EH (cell line): ENCODE measurements at regions not wholly inside any gene's neighbourhood (a gene's known extent, or its start where the extent isn't known, plus 50 kb on each side); places are given as distances from the start of the nearest gene placed in this dataset.
"Not testable (repeated sequence)": the region's sequence is repeated elsewhere in the genome, so short reads cannot be mapped to it uniquely, and the experiment has no call there.

ENCODE experiments used
- DNase-seq: peaks from one replicate; pipeline ENCODE4 v3.0.0-alpha.2; 2015; ENCODE audit warnings: low read depth

DNA sequence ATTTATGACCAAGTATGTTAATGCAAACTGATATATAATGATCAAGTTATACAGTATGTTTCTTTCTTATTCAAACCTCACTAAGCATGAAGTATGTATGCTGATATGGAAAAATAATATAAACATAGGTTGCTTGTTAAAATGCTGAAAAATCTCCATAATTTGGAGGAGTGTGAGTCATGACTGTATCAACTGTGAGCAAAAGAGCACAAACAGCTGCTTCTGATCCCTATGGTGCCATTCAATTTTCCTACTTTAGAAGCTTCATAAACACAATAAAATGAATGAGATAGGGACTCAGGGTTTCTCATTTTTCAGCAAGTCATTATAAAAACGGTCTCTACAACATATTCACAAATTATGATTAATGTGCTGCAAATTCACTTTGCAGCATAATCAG lies 129.9 kb upstream of the TFPI start:
- DNase-seq: peak; percentile 15

GRCh38 chr2:187686416-187687024 lies 132.3 kb upstream of the TFPI start:
- DNase-seq: no peak

GRCh38 chr2:187687585-187687984 lies 133.3 kb upstream of the TFPI start:
- no peak for DNase-seq

DNA sequence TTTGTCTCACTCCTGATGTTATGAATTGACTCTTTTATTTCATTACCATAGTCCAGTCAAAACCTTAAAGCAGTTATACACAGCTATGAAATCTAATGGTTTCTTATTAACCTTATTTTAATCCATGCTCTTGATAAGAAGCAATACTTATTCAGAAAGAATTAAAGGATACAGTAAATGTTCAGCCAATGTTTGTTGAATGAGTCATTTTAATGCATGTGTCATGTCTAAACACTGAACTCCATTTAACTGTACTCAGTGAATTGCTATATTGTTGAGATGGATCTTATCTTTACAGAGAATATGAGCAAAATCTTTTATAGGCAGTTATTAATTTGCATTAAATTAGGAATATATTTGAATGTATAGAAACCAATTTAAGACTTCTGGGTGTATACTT lies 135.1 kb upstream of the TFPI start:
- peak; percentile 56 for DNase-seq

GRCh38 chr2:187693923-187694322 lies 139.7 kb upstream of the TFPI start:
- no peak for DNase-seq

- DNase-seq: not testable (repeated sequence)
Measured at GRCh38 chr2:187696644-187697043, 142.4 kb upstream of the TFPI start.

DNA sequence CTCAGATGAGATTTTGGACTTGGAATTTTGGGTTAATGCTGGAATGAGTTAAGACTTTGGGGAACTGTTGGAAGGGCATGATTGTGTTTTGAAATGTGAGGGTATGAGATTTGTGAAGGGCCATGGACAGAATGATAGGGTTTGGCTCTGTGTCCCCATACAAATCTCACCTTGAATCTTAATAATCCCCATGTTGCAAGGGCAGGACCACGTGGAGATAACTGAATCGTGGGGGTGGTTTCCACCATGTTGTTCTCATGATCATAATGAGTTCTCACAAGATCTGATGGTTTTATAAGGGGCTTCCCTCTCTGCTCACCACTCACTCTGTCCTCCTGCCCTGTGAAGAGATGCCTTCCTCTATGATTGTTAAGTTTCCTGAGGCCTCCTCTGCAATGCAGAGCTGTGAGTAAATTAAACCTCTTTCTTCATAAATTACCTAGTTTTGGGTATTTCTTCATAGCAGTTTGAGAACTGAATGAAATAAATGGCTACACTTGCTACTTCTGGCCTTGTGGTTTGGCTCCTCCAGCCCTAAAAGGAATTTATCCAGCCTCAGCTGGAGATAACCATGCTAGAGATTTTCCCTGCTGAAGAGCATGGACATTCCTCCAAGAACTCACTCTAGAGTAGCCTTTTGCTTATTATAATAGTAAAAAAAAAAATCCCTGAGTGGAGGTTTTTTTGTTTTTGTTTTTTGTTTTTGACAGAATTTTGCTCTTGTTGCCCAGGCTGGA lies 144.3 kb upstream of the TFPI start:
- DNase-seq: peak; percentile 37

GRCh38 chr2:187702157-187702556 lies 147.9 kb upstream of the TFPI start:
- DNase-seq: no peak

- no peak for DNase-seq
Measured at GRCh38 chr2:187708272-187708671, 154.0 kb upstream of the TFPI start.

- no peak for DNase-seq
Measured at GRCh38 chr2:187709065-187709464, 154.8 kb upstream of the TFPI start.

- DNase-seq: peak; percentile 6
Measured at GRCh38 chr2:187710791-187711521, 156.7 kb upstream of the TFPI start.

- no peak for DNase-seq
Measured at GRCh38 chr2:187715590-187715989, 161.4 kb upstream of the TFPI start.

DNA sequence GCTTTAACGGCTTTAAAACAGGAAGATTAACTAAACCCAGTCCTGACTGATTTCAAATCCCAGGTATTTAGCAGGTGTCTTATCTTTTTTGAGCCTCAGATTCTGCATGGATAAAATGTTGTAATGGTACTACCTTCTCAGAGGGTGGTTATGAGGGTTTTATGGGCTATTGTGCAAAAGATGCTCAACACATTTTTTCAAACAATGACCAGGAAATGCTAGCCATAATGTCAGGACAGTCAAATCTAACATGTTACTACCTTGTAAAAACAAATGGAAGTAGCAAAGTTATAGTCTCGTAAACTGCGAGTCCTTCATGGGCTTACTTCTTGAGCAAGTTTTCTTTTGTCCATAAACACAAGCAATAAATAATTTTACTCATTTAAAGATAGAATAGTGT lies 162.1 kb upstream of the TFPI start:
- no peak for DNase-seq

GRCh38 chr2:187718092-187718491 lies 163.9 kb upstream of the TFPI start:
- DNase-seq: no peak

- DNase-seq: no peak
Measured at GRCh38 chr2:187719510-187719909, 165.3 kb upstream of the TFPI start.

DNA sequence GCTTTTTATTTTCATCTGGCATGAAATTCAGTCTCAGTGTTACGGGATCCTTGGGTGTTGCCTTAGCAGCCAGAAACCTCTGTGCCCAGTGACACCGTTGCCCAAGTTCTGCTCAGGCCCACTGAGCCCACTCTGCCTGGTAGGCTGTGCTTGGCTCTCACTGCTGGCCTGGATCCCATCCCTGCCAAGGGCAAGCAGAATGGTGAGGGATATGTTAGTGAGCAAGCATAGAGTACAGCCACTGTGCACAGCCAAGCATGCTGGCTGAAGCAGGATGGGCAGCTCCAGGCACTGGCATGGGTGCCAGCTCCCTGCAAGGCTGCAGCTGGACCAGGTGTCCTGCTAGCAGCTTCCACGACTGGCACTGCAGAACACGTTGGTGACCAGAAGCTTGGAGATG lies 194.7 kb upstream of the TFPI start:
- DNase-seq: no peak

DNA sequence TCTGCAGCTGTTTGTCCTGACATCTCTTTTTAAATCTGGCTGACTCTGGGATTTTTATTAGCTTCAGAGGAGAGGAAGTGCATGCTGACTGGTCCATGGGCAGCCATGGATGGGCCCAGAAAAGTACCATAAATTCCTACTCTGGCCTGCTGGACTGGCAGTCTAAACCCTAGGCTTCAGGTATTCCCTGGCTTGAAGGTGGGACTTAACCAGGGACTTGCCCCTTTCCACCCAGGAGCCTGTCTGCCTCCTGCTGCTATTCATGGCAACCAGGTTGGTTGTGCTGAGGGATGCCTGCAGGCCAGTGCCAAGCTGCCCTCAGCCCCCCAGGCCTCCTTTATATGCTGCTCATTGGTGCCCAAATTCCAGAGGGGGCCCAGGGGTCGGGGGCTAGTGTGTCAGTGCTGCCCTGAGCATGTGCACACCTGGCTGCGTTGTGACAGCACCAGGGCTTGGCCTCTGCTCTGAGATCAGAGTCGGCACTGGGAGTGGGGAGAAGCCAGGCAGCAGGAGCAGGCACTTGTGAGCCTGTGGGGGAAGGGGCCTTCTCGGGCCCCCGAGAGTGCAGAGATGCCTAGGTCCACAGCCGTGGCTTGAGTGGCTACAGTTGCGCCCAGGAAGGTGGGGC lies 195.7 kb upstream of the TFPI start:
- DNase-seq: no peak

DNA sequence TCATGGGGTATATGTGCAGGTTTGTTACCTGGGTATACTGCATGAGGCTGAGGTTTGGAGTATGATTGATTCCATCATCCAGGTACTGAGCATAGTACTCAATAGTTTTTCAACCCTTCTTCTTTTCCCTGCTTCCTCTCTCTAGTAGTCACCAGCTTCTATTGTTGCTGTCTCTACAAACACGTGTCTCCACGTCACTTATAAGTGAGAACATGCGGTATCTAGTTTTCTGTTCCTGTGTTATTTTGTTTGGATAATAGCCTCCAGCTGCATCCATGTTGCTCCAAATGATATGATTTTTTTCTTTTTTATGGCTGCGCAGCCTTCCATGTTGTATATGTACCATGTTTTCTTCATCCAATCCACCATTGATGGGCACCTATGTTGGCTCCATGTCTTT lies 214.8 kb upstream of the TFPI start:
- DNase-seq: no peak

- DNase-seq: no peak
Measured at GRCh38 chr2:187769437-187769836, 215.2 kb upstream of the TFPI start.

- peak; percentile 82 for DNase-seq
Measured at GRCh38 chr2:187774551-187775071, 220.4 kb upstream of the TFPI start.

- no peak for DNase-seq
Measured at GRCh38 chr2:187775196-187775595, 221.0 kb upstream of the TFPI start.

GRCh38 chr2:187775651-187776050 lies 221.4 kb upstream of the TFPI start:
- DNase-seq: no peak

GRCh38 chr2:187782301-187782700 lies 228.1 kb upstream of the TFPI start:
- DNase-seq: no peak
